Endothelial cell (in vitro differentiated cells): ENCODE measurements at regions not wholly inside any gene's neighbourhood (a gene's known extent, or its start where the extent isn't known, plus 50 kb on each side); places are given as distances from the start of the nearest gene placed in this dataset.

Experiments
- DNase-seq: peaks from one replicate; pipeline ENCODE4 v3.0.0; 2021; ENCODE audit warnings: low spot score
- H3K27ac Mint-ChIP-seq: one replicate; pipeline ENCODE4 v1.8.0; 2021; ENCODE audit warnings: mixed read lengths, inconsistent platforms; ENCODE audit not compliant: unreplicated experiment
- H3K27me3 Mint-ChIP-seq: one replicate; pipeline ENCODE4 v1.8.0; 2021; ENCODE audit warnings: mild to moderate bottlenecking, moderate library complexity, mixed read lengths, inconsistent platforms; ENCODE audit not compliant: unreplicated experiment
- H3K36me3 Mint-ChIP-seq: one replicate; pipeline ENCODE4 v1.8.0; 2021; ENCODE audit warnings: mild to moderate bottlenecking, low read depth, mixed read lengths, inconsistent platforms; ENCODE audit not compliant: unreplicated experiment
- H3K4me1 Mint-ChIP-seq: one replicate; pipeline ENCODE4 v1.8.0; 2021; ENCODE audit warnings: mild to moderate bottlenecking, mixed read lengths, inconsistent platforms; ENCODE audit not compliant: unreplicated experiment
- H3K4me3 Mint-ChIP-seq: one replicate; pipeline ENCODE4 v1.8.0; 2021; ENCODE audit warnings: mild to moderate bottlenecking, mixed read lengths, inconsistent platforms; ENCODE audit not compliant: unreplicated experiment
- H3K9me3 Mint-ChIP-seq: one replicate; pipeline ENCODE4 v1.8.0; 2021; ENCODE audit warnings: mixed read lengths, inconsistent platforms; ENCODE audit not compliant: unreplicated experiment
- CTCF ChIP-seq: fragments of 200-600 bp; sonication (generic); IDR thresholded peaks from one replicate; pipeline ENCODE4 v1.5.0; 2021; ENCODE audit warnings: antibody characterized with exemption; ENCODE audit not compliant: unreplicated experiment

GRCh38 chr13:74758188-74758587 lies 624.0 kb upstream of the KLF12 start:
- TF ChIP-seq CTCF = no peak
- H3K4me3 Mint-ChIP-seq = no peak overlapping the region
- no peak overlapping the region for H3K27ac Mint-ChIP-seq
- DNase-seq = no peak
- no peaks in the 10 kb centered on the region for H3K27me3 Mint-ChIP-seq
- H3K9me3 Mint-ChIP-seq = no peaks in the 10 kb centered on the region
- H3K4me1 Mint-ChIP-seq = peaks cover 7% of the 10 kb centered on the region
- H3K36me3 Mint-ChIP-seq = no peaks in the 10 kb centered on the region

GRCh38 chr13:74755065-74755464 lies 620.9 kb upstream of the KLF12 start:
- peaks cover 7% of the 10 kb centered on the region for H3K4me1 Mint-ChIP-seq
- no peaks in the 10 kb centered on the region for H3K27me3 Mint-ChIP-seq
- DNase-seq = no peak
- H3K27ac Mint-ChIP-seq = no peak overlapping the region
- H3K9me3 Mint-ChIP-seq = no peaks in the 10 kb centered on the region
- no peak for TF ChIP-seq CTCF
- H3K4me3 Mint-ChIP-seq = no peak overlapping the region
- no peaks in the 10 kb centered on the region for H3K36me3 Mint-ChIP-seq

GRCh38 chr13:74751739-74752138 lies 617.5 kb upstream of the KLF12 start:
- H3K36me3 Mint-ChIP-seq = no peaks in the 10 kb centered on the region
- H3K9me3 Mint-ChIP-seq = no peaks in the 10 kb centered on the region
- H3K4me1 Mint-ChIP-seq = no peaks in the 10 kb centered on the region
- H3K4me3 Mint-ChIP-seq = no peak overlapping the region
- no peak for DNase-seq
- H3K27me3 Mint-ChIP-seq = no peaks in the 10 kb centered on the region
- TF ChIP-seq CTCF = no peak
- H3K27ac Mint-ChIP-seq = no peak overlapping the region

- no peak for TF ChIP-seq CTCF
- Mint-ChIP-seq H3K36me3 (no peaks in the 10 kb centered on the region), H3K4me1 (no peaks in the 10 kb centered on the region), H3K9me3 (no peaks in the 10 kb centered on the region), H3K27me3 (no peaks in the 10 kb centered on the region), H3K4me3 (no peak overlapping the region), H3K27ac (no peak overlapping the region)
- no peak for DNase-seq
These were observed 613.2 kb upstream of the KLF12 start for GRCh38 chr13:74747186-74747955.

GRCh38 chr13:74743992-74744391 lies 609.8 kb upstream of the KLF12 start:
- Mint-ChIP-seq H3K4me3 (no peak overlapping the region), H3K36me3 (no peaks in the 10 kb centered on the region), H3K27me3 (no peaks in the 10 kb centered on the region), H3K9me3 (no peaks in the 10 kb centered on the region), H3K4me1 (no peaks in the 10 kb centered on the region), H3K27ac (no peak overlapping the region)
- no peak for DNase-seq
- no peak for TF ChIP-seq CTCF
